Colonic mucosa (tissue), 4 donors: ENCODE measurements at regions not wholly inside any gene's neighbourhood (a gene's known extent, or its start where the extent isn't known, plus 50 kb on each side); places are given as distances from the start of the nearest gene placed in this dataset.

ENCODE experiments used
- DNase-seq: peaks from one replicate; pipeline ENCODE4 v3.0.0-alpha.2; 2020
- H3K27ac ChIP-seq: fragments of 200-600 bp; one replicate; pipeline ENCODE4 v1.8.0; 2021
- H3K27me3 ChIP-seq: fragments of 200-600 bp; one replicate; pipeline ENCODE4 v1.8.0; 2021
- H3K36me3 ChIP-seq: fragments of 200-600 bp; one replicate; pipeline ENCODE4 v1.8.0; 2021
- H3K4me1 ChIP-seq: fragments of 200-600 bp; one replicate; pipeline ENCODE4 v1.8.0; 2021; ENCODE audit warnings: mild to moderate bottlenecking
- H3K4me3 ChIP-seq: fragments of 200-600 bp; one replicate; pipeline ENCODE4 v1.8.0; 2021
- H3K9ac ChIP-seq, 2 donors: one replicate each; pipeline ENCODE4 v1.7.0; 2013; ENCODE audit warnings: control low read depth in 2 of 2, low read depth in 2 of 2, low read length in 2 of 2
- H3K9me3 ChIP-seq: fragments of 200-600 bp; one replicate; pipeline ENCODE4 v1.8.0; 2021
- intact Hi-C: fragments of 100-400 bp; cut with DNase I; formaldehyde crosslinking; loops from one replicate; pipeline ENCODE4 v1.14.1; 2022
- TF ChIP-seq, protein P1 (sequence below): fragments of 200-600 bp; IDR thresholded peaks from one replicate; pipeline ENCODE4 v1.8.0; 2022; ENCODE audit warnings: antibody characterized with exemption, mild to moderate bottlenecking
- donor health status: healthy.
- donor health status: DM: no; HTN: no; CAD: no.
- donor health status: DM: no; HTN: no; CAD: no.

DNA sequence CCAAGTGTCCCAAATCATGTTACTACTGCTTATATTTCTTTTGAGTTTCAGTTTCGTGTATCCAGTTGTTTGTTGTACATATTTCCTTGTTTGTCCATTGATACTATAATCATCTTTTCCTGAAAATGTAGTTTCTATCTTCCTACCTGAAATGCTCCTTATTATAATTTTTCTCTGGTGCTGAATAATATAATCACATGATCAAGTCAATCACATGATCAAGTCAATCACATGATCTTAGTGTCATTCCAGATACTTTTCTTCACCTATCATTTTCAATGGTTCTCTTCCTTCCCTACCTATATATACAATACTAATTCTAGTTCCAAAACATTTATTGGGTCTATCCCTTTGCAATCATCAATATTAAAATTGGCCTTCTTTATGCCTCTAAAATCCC is 2058.8 kb downstream of the PCDH7 start:
- no peak overlapping the region for H3K4me3 ChIP-seq
- H3K36me3 ChIP-seq, result no peaks in the 10 kb centered on the region
- intact Hi-C loops, result loop anchor here (10.0 kb wide), 1 partner anchor 314 kb away; no protein-coding TSS in a partner anchor
- no peak overlapping the region for H3K9ac ChIP-seq
- TF ChIP-seq, protein P1, sequence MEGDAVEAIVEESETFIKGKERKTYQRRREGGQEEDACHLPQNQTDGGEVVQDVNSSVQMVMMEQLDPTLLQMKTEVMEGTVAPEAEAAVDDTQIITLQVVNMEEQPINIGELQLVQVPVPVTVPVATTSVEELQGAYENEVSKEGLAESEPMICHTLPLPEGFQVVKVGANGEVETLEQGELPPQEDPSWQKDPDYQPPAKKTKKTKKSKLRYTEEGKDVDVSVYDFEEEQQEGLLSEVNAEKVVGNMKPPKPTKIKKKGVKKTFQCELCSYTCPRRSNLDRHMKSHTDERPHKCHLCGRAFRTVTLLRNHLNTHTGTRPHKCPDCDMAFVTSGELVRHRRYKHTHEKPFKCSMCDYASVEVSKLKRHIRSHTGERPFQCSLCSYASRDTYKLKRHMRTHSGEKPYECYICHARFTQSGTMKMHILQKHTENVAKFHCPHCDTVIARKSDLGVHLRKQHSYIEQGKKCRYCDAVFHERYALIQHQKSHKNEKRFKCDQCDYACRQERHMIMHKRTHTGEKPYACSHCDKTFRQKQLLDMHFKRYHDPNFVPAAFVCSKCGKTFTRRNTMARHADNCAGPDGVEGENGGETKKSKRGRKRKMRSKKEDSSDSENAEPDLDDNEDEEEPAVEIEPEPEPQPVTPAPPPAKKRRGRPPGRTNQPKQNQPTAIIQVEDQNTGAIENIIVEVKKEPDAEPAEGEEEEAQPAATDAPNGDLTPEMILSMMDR, result no peak
- no peak for DNase-seq
- no peak overlapping the region for H3K27ac ChIP-seq
- H3K27me3 ChIP-seq, result no peaks in the 10 kb centered on the region
- no peaks in the 10 kb centered on the region for H3K4me1 ChIP-seq
- H3K9me3 ChIP-seq, result no peaks in the 10 kb centered on the region

DNA sequence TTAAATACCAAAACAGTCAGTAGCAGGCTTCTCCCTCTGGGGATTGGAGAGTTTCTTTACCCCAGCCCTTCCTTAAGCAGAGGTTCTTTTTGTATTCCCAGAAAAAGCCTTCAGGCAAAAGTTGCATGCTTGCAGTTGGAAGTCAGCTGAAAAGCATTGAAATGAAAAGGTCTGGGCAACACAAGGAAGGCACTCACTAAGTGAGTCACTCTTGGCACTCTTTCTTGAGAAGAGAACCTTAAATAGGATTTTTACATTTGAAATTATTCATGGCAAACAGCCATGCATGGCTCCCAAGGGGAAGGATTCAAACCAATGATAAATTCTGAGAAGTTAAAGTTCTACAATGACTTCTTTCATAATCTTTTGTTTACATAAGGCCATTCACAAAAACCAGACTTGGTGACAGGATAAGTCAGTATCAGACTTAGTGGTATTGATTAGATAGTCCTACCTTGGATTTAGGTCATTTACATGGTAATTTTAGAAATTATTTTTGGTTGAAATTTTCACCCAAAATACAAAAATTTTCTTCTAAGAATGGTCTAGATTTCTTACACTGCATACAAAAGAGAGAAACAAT is 2068.9 kb downstream of the PCDH7 start:
- intact Hi-C loops, result no loop called here
- Histone ChIP-seq H3K27ac (no peak overlapping the region), H3K4me1 (no peaks in the 10 kb centered on the region), H3K9me3 (no peaks in the 10 kb centered on the region), H3K27me3 (no peaks in the 10 kb centered on the region), H3K9ac (no peak overlapping the region), H3K4me3 (no peak overlapping the region), H3K36me3 (no peaks in the 10 kb centered on the region)
- TF ChIP-seq, protein P1, result no peak
- DNase-seq, result no peak

GRCh38 chr4:32790803-32791202 is 2070.6 kb downstream of the PCDH7 start:
- Histone ChIP-seq H3K4me1 (no peaks in the 10 kb centered on the region), H3K27me3 (no peaks in the 10 kb centered on the region), H3K9me3 (no peaks in the 10 kb centered on the region), H3K27ac (no peak overlapping the region), H3K9ac (no peak overlapping the region), H3K4me3 (no peak overlapping the region), H3K36me3 (no peaks in the 10 kb centered on the region)
- TF ChIP-seq, protein P1, result no peak
- intact Hi-C loops, result no loop called here
- no peak for DNase-seq

DNA sequence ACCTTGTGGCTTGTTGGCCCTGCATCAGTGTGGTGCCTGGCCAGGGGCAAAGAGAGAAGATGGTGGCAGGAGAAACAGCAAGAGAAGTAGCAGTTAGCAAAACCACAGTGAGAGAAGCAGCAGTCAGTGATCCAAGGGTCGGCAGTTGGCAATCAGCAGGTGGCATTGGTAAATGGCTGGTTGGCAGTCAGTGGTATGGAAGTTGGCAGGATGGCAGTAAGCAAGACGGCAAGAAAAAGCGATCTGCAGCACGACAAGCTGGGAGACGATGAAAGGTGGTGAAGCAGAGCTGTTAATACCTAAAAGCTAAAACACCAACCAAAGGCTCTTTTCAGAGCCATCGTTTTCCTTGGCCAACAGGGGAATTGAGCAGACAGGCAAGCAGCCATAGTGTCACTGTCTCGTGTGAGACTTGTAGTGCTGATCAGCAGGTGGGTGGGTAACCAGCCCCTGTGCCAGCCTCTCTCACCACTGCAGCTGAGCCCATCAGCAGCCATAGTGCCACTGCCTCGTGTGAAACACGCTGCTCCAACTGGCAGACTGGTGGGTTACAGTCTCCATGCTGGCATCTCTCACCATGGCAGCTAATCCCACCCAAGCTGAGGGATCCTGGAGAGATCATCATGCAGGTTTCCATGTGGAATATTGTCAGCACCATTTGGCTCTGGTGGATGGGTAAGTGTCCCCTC is 2078.4 kb downstream of the PCDH7 start:
- TF ChIP-seq, protein P1, result no peak
- no peaks in the 10 kb centered on the region for H3K4me1 ChIP-seq
- no peak overlapping the region for H3K4me3 ChIP-seq
- no peaks in the 10 kb centered on the region for H3K27me3 ChIP-seq
- H3K9ac ChIP-seq, result no peak overlapping the region
- H3K36me3 ChIP-seq, result no peaks in the 10 kb centered on the region
- H3K27ac ChIP-seq, result no peak overlapping the region
- DNase-seq, result no peak
- no peaks in the 10 kb centered on the region for H3K9me3 ChIP-seq
- intact Hi-C loops, result no loop called here

DNA sequence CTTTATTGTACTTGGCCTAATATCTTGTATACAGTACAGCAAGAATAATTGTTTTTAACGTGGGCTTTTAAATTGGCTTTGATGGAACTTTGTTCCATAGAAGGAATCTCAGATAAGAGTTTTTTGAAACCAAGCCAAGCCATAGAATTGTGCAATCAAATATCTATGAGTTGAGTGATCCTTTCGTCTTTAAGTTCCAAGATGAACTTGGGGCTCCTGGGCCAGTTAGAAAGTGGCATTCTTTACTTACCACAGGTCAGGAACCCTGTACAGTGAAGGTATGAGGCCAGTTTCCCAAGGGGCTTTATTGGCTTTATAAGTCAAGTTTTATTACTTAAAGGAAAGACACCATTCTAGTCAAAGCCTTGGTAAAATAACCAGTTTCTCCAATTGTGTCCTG is 2104.2 kb downstream of the PCDH7 start:
- H3K4me3 ChIP-seq, result no peak overlapping the region
- intact Hi-C loops, result no loop called here
- H3K27me3 ChIP-seq, result no peaks in the 10 kb centered on the region
- H3K36me3 ChIP-seq, result no peaks in the 10 kb centered on the region
- H3K9ac ChIP-seq, result no peak overlapping the region
- H3K27ac ChIP-seq, result no peak overlapping the region
- TF ChIP-seq, protein P1, result no peak
- H3K9me3 ChIP-seq, result no peaks in the 10 kb centered on the region
- H3K4me1 ChIP-seq, result no peaks in the 10 kb centered on the region
- DNase-seq, result no peak
